Skin of body (tissue), 1 donor: ENCODE measurements at regions not wholly inside any gene's neighbourhood (a gene's known extent, or its start where the extent isn't known, plus 50 kb on each side); places are given as distances from the start of the nearest gene placed in this dataset.
"Not testable (repeated sequence)": the region's sequence is repeated elsewhere in the genome, so short reads cannot be mapped to it uniquely, and the experiment has no call there.

Source experiments
- DNase-seq: peaks from one replicate; lab custom pipeline; 2025; lab: John Stamatoyannopoulos, UW

DNA sequence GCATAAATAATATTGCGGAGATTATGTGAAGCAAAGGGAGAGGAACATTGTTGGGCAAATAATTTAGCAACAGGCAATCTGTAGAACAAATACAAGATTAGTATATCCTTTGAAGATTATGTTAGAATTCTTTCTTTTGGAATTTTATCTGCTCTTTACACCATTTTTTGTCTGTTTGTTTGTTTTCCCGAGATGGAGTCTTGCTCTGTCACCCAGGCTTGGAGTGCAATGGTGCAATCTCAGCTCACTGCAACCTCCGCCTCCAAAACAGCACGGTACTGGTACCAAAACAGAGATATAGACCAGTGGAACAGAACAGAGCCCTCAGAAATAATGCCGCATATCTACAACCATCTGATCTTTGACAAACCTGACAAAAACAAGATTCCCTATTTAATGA, 250.3 kb downstream of the FSIP2 start:
- not testable (repeated sequence) for DNase-seq

DNA sequence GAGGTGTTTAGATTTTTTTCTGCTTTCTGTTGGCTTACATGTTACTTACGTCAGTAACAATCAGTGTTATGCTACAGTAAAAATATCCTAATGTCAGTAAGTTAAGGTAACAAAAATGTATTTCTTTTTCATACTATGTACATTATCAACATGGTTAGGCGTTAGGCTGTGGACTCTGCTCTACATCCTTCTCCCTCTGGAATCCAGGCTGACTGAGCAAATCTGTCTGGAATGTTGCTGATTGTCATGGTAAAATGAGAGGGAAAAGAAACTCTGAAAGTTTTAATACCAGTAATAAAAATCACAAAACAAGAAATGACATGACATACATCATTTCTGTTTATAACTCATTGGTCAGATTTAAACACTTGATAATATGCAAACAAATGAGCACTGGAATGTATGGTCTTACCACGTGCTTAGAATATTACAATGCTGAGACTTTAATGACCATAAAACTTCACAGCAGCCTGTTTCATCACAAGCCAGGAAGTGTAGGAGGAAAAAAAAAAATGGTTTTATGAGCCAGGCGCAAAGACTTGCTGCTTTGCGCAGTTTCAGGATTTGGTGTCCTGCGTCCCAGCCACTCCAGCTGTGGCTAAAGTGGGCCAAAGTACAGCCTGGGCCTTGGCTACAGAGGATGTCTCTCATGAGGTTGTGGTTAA, 252.4 kb downstream of the FSIP2 start:
- DNase-seq, result no peak

DNA sequence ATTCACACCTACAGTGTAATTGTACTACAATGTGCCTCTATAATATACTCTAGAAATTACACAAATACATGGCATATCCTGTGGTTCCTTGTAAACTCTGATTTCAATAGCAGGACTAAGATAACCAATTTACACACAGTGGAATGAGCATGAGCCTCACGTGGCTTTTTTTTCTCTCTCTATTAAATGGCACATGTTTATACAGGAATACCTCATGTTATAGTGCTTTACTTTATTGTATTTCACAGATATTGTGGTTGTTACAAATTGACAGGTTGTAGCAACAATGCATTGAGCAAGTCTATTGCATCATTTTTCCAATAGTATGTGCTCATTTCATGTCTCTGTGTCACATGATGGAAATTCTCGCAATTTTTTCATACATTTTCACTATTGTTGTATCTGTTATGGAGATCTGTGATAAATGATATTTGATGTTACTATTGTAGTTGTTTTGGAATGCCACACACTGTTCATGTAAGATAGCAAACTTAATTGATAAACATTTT, 260.0 kb downstream of the FSIP2 start:
- no peak for DNase-seq

DNA sequence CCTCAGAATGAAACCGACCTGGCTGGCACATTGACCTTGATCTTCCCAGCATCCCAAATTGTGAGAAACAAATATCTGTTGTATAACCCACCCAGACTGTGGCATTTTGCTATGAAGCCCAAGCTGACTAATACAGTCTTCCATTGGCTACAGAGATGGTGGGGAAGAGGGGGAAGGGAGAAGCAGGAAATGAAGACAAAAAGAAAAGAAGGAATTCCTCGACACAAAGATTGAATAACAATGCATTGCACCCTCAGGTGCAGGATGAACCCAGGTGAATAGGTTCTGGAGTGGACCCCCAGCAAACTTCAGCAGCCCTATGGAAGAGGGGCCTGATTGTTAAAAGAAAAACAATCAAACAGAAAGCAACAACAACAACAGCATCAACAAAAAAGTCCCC, 270.7 kb downstream of the FSIP2 start:
- no peak for DNase-seq

GRCh38 chr2:186017278-186017677, 278.7 kb downstream of the FSIP2 start:
- no peak for DNase-seq

GRCh38 chr2:186024921-186025320, 286.3 kb downstream of the FSIP2 start:
- no peak for DNase-seq

DNA sequence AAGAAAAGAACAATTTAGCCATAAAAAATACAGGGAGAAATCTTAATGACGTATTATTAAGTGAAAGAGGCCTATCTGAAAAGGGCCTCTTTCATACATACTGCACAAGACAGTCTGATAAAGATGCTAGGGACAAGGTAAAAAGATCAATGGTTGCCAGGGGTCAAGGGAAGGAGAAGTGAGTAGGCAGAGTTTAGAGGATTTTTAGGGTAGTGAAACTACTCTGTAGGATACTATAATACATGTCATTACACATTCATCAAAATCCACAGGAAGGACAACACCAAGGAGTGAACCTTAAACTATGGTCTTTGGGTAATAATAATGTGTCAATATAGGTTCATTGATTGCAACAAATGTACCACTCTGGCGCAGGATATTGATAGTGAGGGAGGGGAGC, 289.3 kb downstream of the FSIP2 start:
- DNase-seq, result no peak

DNA sequence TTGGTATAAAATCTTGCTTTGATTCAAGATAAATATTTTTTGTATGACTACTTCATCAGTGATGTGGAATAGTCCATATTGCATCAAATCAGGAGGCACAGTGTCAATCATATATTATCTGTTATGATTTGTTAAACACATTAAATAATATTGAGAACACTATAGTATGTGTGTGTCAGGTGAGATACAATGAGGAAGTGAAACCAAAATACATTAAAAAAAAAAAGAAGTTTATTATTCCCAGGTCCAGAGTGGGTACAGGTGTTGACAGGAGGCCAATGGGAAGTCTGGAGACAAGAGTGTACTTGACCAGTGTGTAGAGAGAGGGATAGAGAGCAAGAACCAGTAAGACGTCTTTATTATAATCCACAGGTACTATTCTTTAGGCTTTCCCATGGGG, 292.6 kb downstream of the FSIP2 start:
- no peak for DNase-seq

- DNase-seq, result peak; percentile 1
These were observed 293.6 kb downstream of the FSIP2 start for GRCh38 chr2:186032102-186032738.

DNA sequence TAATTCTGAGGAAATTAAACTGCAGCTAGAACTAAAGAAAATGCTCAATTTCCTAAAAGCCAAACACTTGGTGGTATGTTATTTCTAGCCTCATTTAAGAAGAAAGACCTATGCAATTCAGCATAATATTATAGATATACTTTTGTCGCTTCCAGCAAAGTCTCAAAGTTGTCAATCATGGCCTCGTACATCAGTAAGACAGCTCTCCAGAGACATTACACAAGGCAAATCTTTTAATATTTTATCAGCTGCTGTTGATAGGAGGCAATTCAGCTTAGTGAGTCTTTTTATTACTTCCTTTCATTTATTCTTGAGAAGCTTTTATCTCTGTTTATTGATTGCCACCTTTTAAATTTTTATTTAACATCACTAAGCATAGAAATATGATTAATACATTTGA, 294.3 kb downstream of the FSIP2 start:
- no peak for DNase-seq

DNA sequence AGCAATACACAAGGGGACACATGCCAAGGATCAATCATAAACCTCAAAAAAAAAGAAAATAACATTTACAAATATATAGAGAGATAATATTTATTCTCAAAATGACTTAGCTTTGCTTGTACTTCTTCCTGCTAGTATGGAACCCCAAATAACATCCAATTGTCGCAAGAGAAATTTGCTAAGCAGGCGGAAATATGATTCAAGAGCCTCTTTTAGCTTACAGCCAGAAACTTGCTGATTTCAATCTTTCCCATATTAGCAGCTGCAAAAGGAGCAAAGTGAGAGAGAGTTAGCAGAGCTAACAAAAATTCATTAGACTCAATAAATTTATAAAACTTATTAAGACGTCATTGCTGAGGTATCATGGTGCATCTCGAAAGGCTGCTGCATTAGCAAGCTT, 294.9 kb downstream of the FSIP2 start:
- no peak for DNase-seq

- no peak for DNase-seq
These were observed 298.4 kb downstream of the FSIP2 start for GRCh38 chr2:186036862-186037449.

DNA sequence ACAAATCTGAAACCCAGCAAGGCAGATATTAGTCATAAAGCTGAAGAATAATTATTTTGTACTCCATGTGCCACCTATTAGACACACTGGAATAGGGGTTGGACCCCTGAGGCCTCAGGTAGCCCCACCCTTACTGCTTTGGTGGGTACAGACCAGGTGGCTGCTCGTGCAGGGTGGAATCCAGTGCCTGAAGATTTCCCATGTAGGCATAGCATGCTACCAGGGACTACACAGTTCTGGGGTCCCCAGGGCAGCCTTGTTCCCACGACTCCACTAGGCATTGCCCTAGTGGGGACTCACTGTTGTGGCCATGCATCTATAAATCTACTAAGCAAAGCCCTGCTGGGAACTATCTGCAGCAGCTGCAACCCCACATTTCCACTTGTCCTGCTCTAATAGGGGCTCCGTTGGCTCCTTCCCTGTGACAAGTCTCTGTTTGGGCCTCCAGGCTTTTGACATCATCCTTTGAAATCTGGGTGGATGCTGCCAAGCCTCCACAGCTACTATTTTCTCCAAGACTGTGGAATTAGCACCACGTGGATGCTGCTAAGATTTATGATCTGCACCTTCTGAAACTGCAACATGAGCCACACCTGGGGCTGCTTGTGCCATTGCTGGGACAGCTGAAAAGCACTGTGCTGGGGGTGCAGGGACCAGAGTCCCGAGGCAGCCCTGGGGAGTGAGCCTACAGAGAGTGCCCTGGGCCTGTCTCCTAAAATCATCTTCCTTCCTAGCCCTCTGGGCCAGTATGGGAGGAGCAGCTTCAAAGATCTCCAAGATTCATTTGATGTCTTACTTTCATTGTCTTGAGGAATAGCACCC, 303.8 kb downstream of the FSIP2 start:
- DNase-seq, result no peak

DNA sequence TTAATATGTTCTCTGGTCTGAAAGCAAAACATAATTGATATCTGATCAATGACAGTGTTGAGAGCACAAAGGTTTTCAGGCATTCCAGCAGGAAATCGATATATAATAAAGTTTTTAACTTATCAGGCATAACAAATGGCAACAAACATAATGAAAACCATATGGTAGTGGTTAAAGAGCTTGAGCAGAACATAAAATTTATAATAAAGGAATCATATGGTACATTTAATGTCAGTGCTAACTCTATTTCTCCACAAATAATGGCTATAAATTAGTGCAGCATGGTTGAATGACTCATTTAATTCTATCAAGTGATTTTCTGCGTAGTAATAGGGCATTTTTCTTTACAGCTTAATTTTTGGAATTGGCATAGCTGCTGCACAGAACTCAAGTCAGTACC, 306.2 kb downstream of the FSIP2 start:
- DNase-seq, result no peak

- no peak for DNase-seq
These were observed 314.3 kb downstream of the FSIP2 start for GRCh38 chr2:186052930-186053329.

GRCh38 chr2:186058614-186059013, 320.0 kb downstream of the FSIP2 start:
- DNase-seq, result no peak

GRCh38 chr2:186059096-186059495, 320.5 kb downstream of the FSIP2 start:
- no peak for DNase-seq

GRCh38 chr2:186060744-186061440, 322.3 kb downstream of the FSIP2 start:
- no peak for DNase-seq

DNA sequence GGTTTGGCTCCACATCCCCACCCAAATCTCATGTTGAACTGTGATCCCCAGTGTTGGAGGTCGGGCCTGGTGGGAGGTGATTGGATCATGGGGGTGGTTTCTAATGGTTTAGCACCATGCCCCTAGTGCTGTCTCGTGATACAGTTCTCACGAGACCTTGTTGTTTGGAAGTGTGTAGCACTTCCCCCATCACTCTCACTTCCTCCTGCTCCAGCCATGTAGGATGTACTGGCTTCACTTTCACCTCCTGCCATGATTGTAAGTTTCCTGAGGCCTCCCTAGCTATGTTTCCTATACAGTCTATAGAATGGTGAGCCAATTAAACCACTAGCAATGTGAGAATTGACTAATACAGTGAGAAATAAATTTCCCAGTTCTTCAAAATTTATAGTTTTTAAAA, 325.9 kb downstream of the FSIP2 start:
- DNase-seq, result no peak

- DNase-seq, result no peak
These were observed 326.9 kb downstream of the FSIP2 start for GRCh38 chr2:186065491-186065890.

DNA sequence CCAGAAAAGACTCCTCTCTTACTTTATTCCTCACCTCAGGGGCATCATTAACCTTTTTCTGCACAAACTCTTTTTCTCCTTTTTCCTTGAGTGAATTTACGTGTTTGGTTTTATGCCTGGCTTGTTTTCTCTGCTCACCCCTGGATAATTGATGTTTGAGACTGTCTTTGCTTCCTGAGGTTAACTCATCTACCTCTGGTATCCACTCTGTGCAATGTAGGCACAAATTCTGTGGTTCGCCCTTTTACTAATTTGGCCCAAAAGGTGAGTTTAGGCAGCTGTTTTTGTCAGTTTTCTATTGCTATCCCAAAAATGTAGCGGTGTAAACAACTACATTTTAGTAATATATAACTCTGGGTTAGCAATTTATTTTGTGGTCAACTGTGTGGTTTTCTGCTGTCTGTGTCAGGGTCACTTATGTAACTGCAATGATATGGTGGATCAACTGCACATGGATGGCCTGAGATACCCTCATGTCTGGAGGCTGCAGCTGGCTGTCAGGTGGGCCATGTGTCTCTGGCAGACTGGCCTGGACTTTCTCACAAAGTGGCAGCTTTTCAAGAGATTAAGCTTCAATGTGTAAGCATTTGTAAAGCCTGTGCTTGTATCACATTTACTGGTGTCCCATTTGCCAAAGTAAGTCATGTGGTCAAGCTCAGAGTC, 329.7 kb downstream of the FSIP2 start:
- DNase-seq, result no peak
